ENCODE measurements at regions not wholly inside any gene's neighbourhood (a gene's known extent, or its start where the extent isn't known, plus 50 kb on each side); places are given as distances from the start of the nearest gene placed in this dataset.

DNA sequence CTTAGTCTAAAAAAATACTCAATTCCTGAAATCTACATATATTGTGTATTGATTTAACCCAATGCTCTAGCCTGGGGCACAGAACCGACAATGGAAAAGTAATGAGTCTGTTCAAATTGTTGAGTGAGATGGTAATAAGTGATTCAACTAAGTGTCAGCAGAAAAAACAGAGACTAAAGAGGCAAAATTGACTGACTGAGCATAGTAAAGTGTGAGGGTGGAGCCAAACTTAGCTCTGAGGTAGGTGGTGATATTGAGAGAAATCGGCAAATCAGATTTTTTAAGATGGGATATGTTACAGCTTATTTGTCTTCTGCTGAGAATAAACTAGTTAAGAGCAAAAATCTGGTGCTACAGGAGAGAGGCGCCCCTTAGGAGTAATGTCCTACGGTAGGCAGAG lies 764.0 kb upstream of the LRRN3 start:
- DNase-seq (ENCODE audit: extremely low read depth, insufficient read length): no peak
- H3K4me3 ChIP-seq (replicated peaks; ENCODE audit: low read depth, low read length): no peak overlapping the region
- TF ChIP-seq, protein P1, sequence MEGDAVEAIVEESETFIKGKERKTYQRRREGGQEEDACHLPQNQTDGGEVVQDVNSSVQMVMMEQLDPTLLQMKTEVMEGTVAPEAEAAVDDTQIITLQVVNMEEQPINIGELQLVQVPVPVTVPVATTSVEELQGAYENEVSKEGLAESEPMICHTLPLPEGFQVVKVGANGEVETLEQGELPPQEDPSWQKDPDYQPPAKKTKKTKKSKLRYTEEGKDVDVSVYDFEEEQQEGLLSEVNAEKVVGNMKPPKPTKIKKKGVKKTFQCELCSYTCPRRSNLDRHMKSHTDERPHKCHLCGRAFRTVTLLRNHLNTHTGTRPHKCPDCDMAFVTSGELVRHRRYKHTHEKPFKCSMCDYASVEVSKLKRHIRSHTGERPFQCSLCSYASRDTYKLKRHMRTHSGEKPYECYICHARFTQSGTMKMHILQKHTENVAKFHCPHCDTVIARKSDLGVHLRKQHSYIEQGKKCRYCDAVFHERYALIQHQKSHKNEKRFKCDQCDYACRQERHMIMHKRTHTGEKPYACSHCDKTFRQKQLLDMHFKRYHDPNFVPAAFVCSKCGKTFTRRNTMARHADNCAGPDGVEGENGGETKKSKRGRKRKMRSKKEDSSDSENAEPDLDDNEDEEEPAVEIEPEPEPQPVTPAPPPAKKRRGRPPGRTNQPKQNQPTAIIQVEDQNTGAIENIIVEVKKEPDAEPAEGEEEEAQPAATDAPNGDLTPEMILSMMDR (IDR thresholded peaks at IDR 0.05; ENCODE audit: insufficient read depth, low read length, poor library complexity, severe bottlenecking): no peak
- H3K27me3 ChIP-seq (replicated peaks; ENCODE audit: control insufficient read depth, insufficient read depth, low read length): no peaks in the 10 kb centered on the region
- no peaks in the 10 kb centered on the region for H3K36me3 ChIP-seq (ENCODE audit: control insufficient read depth, insufficient read depth, low read length)

DNA sequence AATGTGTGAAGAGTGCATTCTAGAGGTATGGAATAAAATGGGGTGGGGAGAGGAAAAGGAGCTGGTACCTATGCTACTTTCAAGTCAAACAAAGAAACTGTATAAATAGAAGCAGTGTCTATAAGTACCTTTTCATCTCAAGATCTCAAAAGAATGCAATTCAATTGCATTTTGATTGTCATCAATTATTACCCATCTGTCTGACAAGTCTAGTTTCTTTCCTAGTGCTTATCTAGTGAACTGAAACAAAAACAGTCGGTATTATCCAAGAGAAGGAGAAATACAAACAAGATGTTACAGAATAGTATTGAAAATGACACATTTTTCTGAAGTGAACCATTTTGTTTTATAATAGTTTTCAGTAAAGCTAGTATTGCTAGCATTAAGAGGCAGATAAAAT lies 754.5 kb upstream of the LRRN3 start:
- Histone ChIP-seq H3K4me3 (replicated peaks; ENCODE audit: low read depth, low read length) (no peak overlapping the region), H3K36me3 (ENCODE audit: control insufficient read depth, insufficient read depth, low read length) (no peaks in the 10 kb centered on the region), H3K27me3 (replicated peaks; ENCODE audit: control insufficient read depth, insufficient read depth, low read length) (no peaks in the 10 kb centered on the region)
- DNase-seq (ENCODE audit: extremely low read depth, insufficient read length): no peak
- TF ChIP-seq, protein P1 (IDR thresholded peaks at IDR 0.05; ENCODE audit: insufficient read depth, low read length, poor library complexity, severe bottlenecking): no peak

DNA sequence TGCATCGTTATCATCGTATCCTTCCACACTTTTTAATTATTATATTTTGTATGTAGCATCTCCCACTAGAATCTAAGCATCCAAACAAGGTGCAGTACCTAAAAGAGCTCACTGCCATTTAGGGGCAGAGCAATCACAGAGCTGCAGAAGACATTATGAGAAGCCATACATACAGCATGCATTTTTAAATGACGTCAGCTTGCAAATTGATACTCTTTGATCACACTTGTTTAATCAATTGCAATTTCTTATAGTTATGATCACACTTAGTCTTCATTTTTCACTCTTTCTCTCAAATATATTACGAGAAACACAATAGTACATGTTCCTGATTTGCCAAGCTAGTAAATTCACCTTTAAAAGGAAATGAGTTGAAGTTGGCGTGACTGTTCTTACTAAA lies 753.3 kb upstream of the LRRN3 start:
- Histone ChIP-seq H3K36me3 (ENCODE audit: control insufficient read depth, insufficient read depth, low read length) (no peaks in the 10 kb centered on the region), H3K27me3 (replicated peaks; ENCODE audit: control insufficient read depth, insufficient read depth, low read length) (no peaks in the 10 kb centered on the region), H3K4me3 (replicated peaks; ENCODE audit: low read depth, low read length) (no peak overlapping the region)
- DNase-seq (ENCODE audit: extremely low read depth, insufficient read length): no peak
- TF ChIP-seq, protein P1 (IDR thresholded peaks at IDR 0.05; ENCODE audit: insufficient read depth, low read length, poor library complexity, severe bottlenecking): no peak

DNA sequence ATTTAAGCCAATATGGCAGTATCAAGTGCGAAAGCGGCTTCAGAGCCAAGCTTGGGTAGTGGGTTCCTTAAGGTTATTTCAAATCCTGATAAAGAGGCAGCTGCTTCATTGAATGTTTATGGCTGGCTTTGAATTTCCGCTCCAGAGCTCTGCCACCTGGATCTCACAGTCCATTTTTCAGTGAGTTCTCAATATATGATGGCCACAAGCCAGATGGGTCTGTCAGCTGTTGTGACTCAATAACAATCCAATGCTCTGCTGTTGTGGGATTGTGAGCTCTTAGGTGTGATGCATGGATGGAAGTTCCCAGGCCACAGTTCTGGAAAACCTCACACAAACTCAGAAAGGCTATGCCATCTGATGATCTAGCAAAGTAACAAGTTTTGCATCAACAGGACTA lies 743.8 kb upstream of the LRRN3 start:
- DNase-seq (ENCODE audit: extremely low read depth, insufficient read length): no peak
- H3K36me3 ChIP-seq (ENCODE audit: control insufficient read depth, insufficient read depth, low read length): no peaks in the 10 kb centered on the region
- no peaks in the 10 kb centered on the region for H3K27me3 ChIP-seq (replicated peaks; ENCODE audit: control insufficient read depth, insufficient read depth, low read length)
- TF ChIP-seq, protein P1 (IDR thresholded peaks at IDR 0.05; ENCODE audit: insufficient read depth, low read length, poor library complexity, severe bottlenecking): no peak
- no peak overlapping the region for H3K4me3 ChIP-seq (replicated peaks; ENCODE audit: low read depth, low read length)

DNA sequence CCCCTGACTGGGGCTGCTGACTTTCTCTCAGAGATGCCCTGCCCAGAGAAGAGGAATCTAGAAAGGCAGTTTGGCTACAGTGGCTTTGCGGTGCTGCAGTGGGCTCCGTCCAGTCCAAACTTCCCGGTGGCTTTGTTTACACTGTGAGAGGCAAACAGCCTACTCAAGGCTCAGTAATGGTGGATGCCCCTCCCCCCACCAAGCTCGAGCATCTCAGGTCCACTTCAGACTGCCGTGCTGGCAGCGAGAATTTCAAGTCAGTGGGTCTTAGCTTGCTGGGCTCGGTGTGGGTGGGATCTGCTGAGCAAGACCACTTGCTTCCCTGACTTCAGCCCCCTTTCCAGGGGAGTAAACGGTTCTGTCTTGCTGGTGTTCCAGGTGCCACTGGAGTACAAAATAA lies 734.5 kb upstream of the LRRN3 start:
- no peaks in the 10 kb centered on the region for H3K27me3 ChIP-seq (replicated peaks; ENCODE audit: control insufficient read depth, insufficient read depth, low read length)
- DNase-seq (ENCODE audit: extremely low read depth, insufficient read length): no peak
- H3K4me3 ChIP-seq (replicated peaks; ENCODE audit: low read depth, low read length): no peak overlapping the region
- TF ChIP-seq, protein P1 (IDR thresholded peaks at IDR 0.05; ENCODE audit: insufficient read depth, low read length, poor library complexity, severe bottlenecking): no peak
- H3K36me3 ChIP-seq (ENCODE audit: control insufficient read depth, insufficient read depth, low read length): no peaks in the 10 kb centered on the region

DNA sequence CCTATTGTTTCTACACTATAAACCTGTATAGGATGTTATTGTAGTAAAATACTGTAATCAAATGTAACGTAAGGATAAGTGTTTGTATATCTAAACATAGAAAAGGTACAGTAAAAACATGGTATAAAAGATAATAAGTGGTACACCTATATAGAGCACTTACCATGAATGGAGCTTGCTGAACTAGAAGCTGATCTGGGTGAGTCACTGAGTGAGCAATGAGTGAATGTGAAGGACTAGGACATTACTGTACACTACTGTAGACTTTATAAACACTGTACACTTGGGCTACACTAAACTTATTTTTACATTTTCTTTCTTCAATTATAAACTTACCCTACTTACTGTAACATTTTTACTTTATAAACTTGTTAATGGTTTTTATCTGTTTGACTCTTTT lies 732.9 kb upstream of the LRRN3 start:
- TF ChIP-seq, protein P1 (IDR thresholded peaks at IDR 0.05; ENCODE audit: insufficient read depth, low read length, poor library complexity, severe bottlenecking): no peak
- Histone ChIP-seq H3K4me3 (replicated peaks; ENCODE audit: low read depth, low read length) (no peak overlapping the region), H3K27me3 (replicated peaks; ENCODE audit: control insufficient read depth, insufficient read depth, low read length) (no peaks in the 10 kb centered on the region), H3K36me3 (ENCODE audit: control insufficient read depth, insufficient read depth, low read length) (no peaks in the 10 kb centered on the region)
- no peak for DNase-seq (ENCODE audit: extremely low read depth, insufficient read length)
